ENCODE measurements at regions not wholly inside any gene's neighbourhood (a gene's known extent, or its start where the extent isn't known, plus 50 kb on each side); places are given as distances from the start of the nearest gene placed in this dataset.

GRCh38 chr5:174922955-174923354, 198.6 kb downstream of the MSX2 start:
- no peak for TF ChIP-seq CTCF (IDR thresholded peaks at IDR 0.05)
- TF ChIP-seq POLR2AphosphoS5 (IDR thresholded peaks at IDR 0.05), result no peak
- no peak for TF ChIP-seq POLR2A (IDR thresholded peaks at IDR 0.05)

Data from breast epithelium (tissue), 3 donors.